ENCODE measurements at regions not wholly inside any gene's neighbourhood (a gene's known extent, or its start where the extent isn't known, plus 50 kb on each side); places are given as distances from the start of the nearest gene placed in this dataset.

DNA sequence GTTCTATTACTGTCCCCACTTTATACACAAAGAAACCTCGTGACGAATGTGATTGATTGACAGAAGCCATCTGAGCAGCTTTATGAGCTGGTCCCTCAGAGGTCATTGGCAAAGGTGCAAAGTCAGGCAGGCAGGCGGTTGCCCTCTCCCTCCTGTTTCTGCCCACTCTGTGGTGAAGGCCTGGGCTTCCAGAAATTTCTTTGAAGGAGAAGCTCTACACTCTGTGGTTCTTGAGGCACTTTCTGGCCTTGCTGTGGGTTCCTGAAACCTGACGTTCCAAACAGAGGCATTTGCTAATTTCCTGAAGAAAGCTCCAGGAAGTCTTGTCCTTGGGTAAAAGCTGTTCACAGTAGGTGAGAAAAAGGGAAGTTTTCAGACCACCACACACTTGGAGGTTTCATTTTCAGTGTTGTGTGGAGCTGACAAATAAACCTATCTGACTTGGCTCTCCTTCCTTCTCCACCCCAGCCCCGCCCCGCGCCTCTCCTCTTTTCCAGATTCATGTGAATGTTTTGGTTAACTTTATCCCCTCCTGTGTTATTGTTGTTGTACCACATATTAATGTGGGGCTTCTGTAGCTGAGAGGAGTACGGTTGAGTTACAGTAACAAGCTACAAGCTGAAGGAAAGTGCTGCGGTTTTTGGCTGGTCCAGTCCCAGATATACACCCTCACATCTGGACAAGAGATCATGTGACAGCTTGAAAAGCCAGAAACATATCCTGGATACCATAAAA, 274.1 kb downstream of the CLIC5 start:
- peak overlapping the region; percentile 58 for H3K27ac Mint-ChIP-seq
- peaks cover 2% of the 10 kb centered on the region for H3K9me3 Mint-ChIP-seq
- H3K36me3 Mint-ChIP-seq, result peaks cover 2% of the 10 kb centered on the region
- CTCF ChIA-PET, result interaction anchor here (0.7 kb wide), 2 partner anchors 13 to 94 kb away, joined by 3 read pairs; no protein-coding TSS in a partner anchor
- no peak for DNase-seq
- H3K4me3 Mint-ChIP-seq, result no peak overlapping the region
- H3K27me3 Mint-ChIP-seq, result peaks cover 7% of the 10 kb centered on the region
- peaks cover 43% of the 10 kb centered on the region for H3K4me1 Mint-ChIP-seq

DNA sequence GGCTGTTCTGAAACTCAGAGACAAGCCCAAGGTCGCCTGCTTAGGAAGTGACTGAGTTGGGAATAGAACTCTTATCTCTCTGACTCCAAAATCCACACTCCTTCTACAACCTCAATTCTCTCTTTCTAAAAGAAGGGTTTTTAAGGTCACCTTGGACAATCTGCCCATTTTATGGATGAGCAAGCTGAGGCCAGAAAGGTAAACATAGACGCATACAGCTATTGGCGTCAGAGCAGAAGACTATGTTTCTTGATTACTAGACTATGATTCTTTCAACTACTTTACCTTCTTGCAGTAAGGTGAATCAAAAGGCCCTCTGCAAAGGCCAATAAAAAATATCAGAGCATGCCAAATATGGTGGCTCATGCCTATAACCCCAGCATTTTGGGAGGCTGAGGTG, 276.6 kb downstream of the CLIC5 start:
- CTCF ChIA-PET, result no interaction called here
- Mint-ChIP-seq H3K27me3 (peaks cover 5% of the 10 kb centered on the region), H3K9me3 (no peaks in the 10 kb centered on the region), H3K4me1 (peaks cover 53% of the 10 kb centered on the region), H3K4me3 (no peak overlapping the region), H3K27ac (no peak overlapping the region), H3K36me3 (no peaks in the 10 kb centered on the region)
- no peak for DNase-seq

DNA sequence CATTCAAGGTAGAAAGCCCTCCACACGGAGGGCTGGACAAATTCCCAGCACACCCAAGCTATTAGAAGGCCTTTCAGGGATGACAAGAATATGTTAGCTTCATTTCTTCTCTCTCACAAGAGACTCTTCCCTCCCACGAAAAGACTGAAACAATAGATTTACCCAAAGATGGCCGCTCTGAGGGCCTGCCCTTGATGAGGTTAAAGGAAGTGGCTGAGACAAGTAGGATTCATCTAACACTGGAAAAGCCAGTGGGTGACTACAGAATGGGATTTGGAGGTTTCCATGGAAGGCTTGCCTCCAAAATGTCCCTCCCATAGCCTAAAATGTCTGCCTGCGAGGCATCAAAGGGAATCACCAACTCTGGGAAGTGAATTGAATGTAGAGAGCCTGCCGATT, 277.6 kb downstream of the CLIC5 start:
- Mint-ChIP-seq H3K4me3 (no peak overlapping the region), H3K27me3 (peaks cover 13% of the 10 kb centered on the region), H3K4me1 (peaks cover 52% of the 10 kb centered on the region), H3K9me3 (no peaks in the 10 kb centered on the region), H3K27ac (no peak overlapping the region), H3K36me3 (no peaks in the 10 kb centered on the region)
- CTCF ChIA-PET, result interaction anchor here (1.2 kb wide), 1 partner anchor 186 kb away, joined by 6 read pairs; no protein-coding TSS in a partner anchor
- no peak for DNase-seq

GRCh38 chr6:45737331-45738056, 278.2 kb downstream of the CLIC5 start:
- Mint-ChIP-seq H3K36me3 (no peaks in the 10 kb centered on the region), H3K9me3 (no peaks in the 10 kb centered on the region), H3K27ac (no peak overlapping the region), H3K4me1 (peaks cover 48% of the 10 kb centered on the region), H3K4me3 (no peak overlapping the region), H3K27me3 (peaks cover 17% of the 10 kb centered on the region)
- DNase-seq, result peak; percentile 28
- CTCF ChIA-PET, result interaction anchor here (1.2 kb wide), 1 partner anchor 186 kb away, joined by 6 read pairs; no protein-coding TSS in a partner anchor

DNA sequence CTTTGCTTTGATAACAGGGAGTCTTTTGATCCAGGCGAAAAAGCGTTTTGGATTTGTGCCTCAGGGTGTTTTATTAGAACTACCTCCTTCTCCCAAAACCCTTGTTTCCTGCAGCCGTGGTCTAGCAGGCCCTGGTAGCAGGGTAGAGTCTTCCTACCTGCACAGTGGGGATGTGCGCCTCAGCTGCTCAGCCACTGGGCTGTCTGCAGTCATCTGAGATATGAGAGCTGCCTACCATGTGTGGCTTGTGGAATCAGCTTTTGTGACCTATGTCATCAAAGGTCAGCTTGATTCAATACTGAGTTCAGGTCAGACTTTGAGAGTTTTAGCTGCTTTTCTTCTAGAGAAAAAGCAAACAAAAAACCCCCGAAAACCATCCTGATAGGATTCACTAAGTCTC, 279.5 kb downstream of the CLIC5 start:
- Mint-ChIP-seq H3K27me3 (peaks cover 17% of the 10 kb centered on the region), H3K4me1 (peaks cover 37% of the 10 kb centered on the region), H3K36me3 (no peaks in the 10 kb centered on the region), H3K4me3 (no peak overlapping the region), H3K27ac (no peak overlapping the region), H3K9me3 (no peaks in the 10 kb centered on the region)
- no peak for DNase-seq
- CTCF ChIA-PET, result no interaction called here

DNA sequence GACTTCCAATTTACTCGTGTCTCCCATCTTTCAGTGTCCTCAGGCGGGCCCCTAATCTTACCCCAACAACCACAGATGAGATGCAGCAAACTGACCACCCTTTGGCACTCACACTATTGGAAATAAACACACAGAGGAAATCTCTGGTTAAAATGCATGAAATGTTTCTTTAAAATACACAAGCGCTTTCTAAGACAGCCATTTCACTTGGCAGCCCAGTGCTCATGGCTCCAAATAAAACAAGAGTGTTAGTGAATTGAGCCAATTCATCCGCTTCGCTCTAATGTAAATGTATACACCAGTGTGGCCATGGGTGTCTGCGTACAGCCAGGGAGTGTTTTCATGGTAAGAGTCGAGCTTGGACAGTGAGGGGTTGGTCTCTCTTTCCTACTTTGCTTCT, 282.9 kb downstream of the CLIC5 start:
- CTCF ChIA-PET, result interaction anchor here (0.5 kb wide), 1 partner anchor 18 kb away, joined by 3 read pairs; no protein-coding TSS in a partner anchor
- DNase-seq, result no peak
- Mint-ChIP-seq H3K4me1 (peaks cover 22% of the 10 kb centered on the region), H3K27me3 (peaks cover 23% of the 10 kb centered on the region), H3K4me3 (no peak overlapping the region), H3K27ac (no peak overlapping the region), H3K9me3 (no peaks in the 10 kb centered on the region), H3K36me3 (no peaks in the 10 kb centered on the region)

DNA sequence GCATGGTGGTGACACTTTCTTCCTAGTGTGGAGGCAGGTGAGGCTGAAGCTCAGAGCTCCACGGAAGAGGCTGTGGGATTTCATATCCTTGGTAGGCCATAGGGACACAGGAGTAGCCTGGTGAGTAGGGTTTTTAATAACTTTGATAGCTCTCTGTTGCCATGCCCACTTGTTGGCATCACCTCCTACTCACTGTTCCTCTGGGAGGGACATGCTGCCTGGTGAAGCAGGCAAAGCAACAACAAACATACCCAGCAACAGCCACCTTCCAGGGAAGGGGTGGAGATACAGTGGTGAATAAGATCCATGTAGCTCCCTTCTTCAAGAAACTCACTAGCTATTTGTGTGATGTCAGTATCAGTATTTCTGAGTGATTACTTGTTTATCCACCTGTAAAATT, 285.4 kb downstream of the CLIC5 start:
- Mint-ChIP-seq H3K9me3 (no peaks in the 10 kb centered on the region), H3K4me3 (no peak overlapping the region), H3K36me3 (no peaks in the 10 kb centered on the region), H3K27me3 (peaks cover 23% of the 10 kb centered on the region), H3K27ac (no peak overlapping the region), H3K4me1 (no peaks in the 10 kb centered on the region)
- CTCF ChIA-PET, result no interaction called here
- no peak for DNase-seq

- Mint-ChIP-seq H3K4me3 (no peak overlapping the region), H3K4me1 (no peaks in the 10 kb centered on the region), H3K36me3 (no peaks in the 10 kb centered on the region), H3K27ac (no peak overlapping the region), H3K27me3 (peaks cover 19% of the 10 kb centered on the region), H3K9me3 (no peaks in the 10 kb centered on the region)
- CTCF ChIA-PET, result no interaction called here
- no peak for DNase-seq
These were observed 287.0 kb downstream of the CLIC5 start for GRCh38 chr6:45728674-45729073.

- no peak for DNase-seq
- Mint-ChIP-seq H3K4me1 (no peaks in the 10 kb centered on the region), H3K9me3 (peaks cover 4% of the 10 kb centered on the region), H3K27ac (no peak overlapping the region), H3K36me3 (no peaks in the 10 kb centered on the region), H3K4me3 (no peak overlapping the region), H3K27me3 (peaks cover 13% of the 10 kb centered on the region)
- CTCF ChIA-PET, result no interaction called here
These were observed 287.7 kb downstream of the CLIC5 start for GRCh38 chr6:45727819-45728449.

DNA sequence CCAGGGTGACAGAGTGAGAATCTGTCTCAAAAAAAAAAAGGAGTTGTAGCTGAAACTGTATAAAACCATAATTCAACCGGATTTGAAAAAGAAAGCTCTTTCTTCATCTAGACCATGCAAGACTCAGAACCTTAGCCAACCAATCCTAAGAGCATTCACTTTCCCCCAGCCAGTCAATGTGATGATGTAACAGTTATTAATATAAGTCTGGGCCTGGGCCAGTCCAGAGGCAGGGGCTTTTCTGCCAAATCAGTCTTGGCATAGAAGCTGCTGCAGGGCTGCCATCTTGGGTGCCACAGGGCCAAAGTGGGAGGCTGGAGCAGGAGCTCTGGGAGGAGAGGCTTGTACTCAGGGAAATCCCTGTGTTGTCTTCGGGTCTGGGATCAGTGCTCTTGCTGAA, 288.4 kb downstream of the CLIC5 start:
- CTCF ChIA-PET, result no interaction called here
- Mint-ChIP-seq H3K4me3 (no peak overlapping the region), H3K36me3 (no peaks in the 10 kb centered on the region), H3K4me1 (no peaks in the 10 kb centered on the region), H3K9me3 (peaks cover 7% of the 10 kb centered on the region), H3K27me3 (peaks cover 11% of the 10 kb centered on the region), H3K27ac (no peak overlapping the region)
- DNase-seq, result no peak

GRCh38 chr6:45726444-45726843, 289.2 kb downstream of the CLIC5 start:
- H3K4me3 Mint-ChIP-seq, result no peak overlapping the region
- H3K9me3 Mint-ChIP-seq, result peaks cover 7% of the 10 kb centered on the region
- no peak overlapping the region for H3K27ac Mint-ChIP-seq
- H3K4me1 Mint-ChIP-seq, result no peaks in the 10 kb centered on the region
- CTCF ChIA-PET, result no interaction called here
- H3K36me3 Mint-ChIP-seq, result no peaks in the 10 kb centered on the region
- peaks cover 11% of the 10 kb centered on the region for H3K27me3 Mint-ChIP-seq
- no peak for DNase-seq

DNA sequence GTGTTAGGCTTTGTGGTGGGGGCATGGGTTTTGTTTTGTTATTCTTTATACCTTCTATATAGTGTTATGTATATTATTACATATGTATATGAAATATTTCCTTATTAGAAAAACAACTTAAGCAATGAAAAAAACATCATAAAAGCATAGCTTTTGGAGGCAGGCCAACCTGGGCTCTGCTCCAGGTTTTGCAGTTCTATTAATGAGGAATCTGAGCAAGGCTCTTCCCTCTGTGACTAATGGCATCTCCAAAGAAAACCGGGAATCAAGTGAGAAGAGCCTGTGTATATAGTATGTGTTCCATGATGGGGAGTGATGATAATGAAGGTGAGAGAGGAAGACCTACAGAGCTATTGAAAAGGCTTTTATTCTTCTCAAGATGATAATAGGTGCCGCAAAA, 291.1 kb downstream of the CLIC5 start:
- no peaks in the 10 kb centered on the region for H3K4me1 Mint-ChIP-seq
- H3K27ac Mint-ChIP-seq, result no peak overlapping the region
- H3K9me3 Mint-ChIP-seq, result peaks cover 7% of the 10 kb centered on the region
- H3K4me3 Mint-ChIP-seq, result no peak overlapping the region
- H3K27me3 Mint-ChIP-seq, result peaks cover 11% of the 10 kb centered on the region
- DNase-seq, result no peak
- H3K36me3 Mint-ChIP-seq, result no peaks in the 10 kb centered on the region
- CTCF ChIA-PET, result interaction anchor here (0.9 to 1.3 kb wide), 2 partner anchors 10 to 1131 kb away, joined by 3 to 5 read pairs; no protein-coding TSS in a partner anchor

DNA sequence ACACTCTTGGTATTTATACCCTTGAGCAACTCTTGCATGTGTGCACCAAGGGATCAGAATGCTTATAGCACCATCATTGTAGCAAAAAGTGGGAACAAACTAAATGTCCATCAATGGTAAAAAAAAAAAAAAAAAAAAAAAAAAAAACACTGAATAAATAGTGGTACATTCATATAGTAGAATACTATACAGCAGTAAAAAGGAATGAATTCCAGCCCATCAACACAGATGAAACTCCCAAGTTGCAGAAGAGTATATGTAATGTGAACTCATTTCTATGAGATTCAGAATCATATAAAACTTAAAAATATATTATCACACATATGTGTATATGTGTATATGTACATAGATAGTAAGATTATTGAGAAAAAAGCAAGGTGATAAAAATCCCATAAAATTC, 291.6 kb downstream of the CLIC5 start:
- H3K4me3 Mint-ChIP-seq, result no peak overlapping the region
- no peak for DNase-seq
- H3K27ac Mint-ChIP-seq, result no peak overlapping the region
- peaks cover 14% of the 10 kb centered on the region for H3K27me3 Mint-ChIP-seq
- H3K4me1 Mint-ChIP-seq, result no peaks in the 10 kb centered on the region
- H3K36me3 Mint-ChIP-seq, result no peaks in the 10 kb centered on the region
- H3K9me3 Mint-ChIP-seq, result peaks cover 7% of the 10 kb centered on the region
- CTCF ChIA-PET, result interaction anchor here (0.9 kb wide), 1 partner anchor 9 kb away, joined by 5 read pairs; no protein-coding TSS in a partner anchor

DNA sequence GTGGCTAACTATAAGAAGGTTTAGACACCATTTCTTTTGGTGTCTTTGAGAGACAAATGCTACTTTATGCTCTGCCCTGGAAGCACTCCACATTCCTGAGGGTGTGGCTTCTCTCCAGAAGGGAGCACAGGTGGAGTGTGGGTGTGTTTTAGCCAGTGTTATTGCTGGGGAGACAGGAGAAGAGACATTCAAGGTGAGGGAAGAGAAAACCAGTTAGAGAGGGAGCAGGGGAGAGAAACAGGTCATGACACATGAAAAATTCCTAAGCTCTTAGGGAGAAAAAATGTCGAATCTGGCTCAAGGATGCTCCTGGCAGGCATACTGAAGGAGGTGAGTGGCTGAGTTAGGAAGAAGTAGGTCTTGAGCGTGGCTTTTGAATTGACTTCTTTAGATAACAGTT, 292.8 kb downstream of the CLIC5 start:
- CTCF ChIA-PET, result no interaction called here
- H3K27me3 Mint-ChIP-seq, result peaks cover 9% of the 10 kb centered on the region
- no peaks in the 10 kb centered on the region for H3K4me1 Mint-ChIP-seq
- no peak for DNase-seq
- H3K36me3 Mint-ChIP-seq, result no peaks in the 10 kb centered on the region
- no peak overlapping the region for H3K4me3 Mint-ChIP-seq
- H3K27ac Mint-ChIP-seq, result no peak overlapping the region
- H3K9me3 Mint-ChIP-seq, result peaks cover 7% of the 10 kb centered on the region
